ENCODE measurements at regions not wholly inside any gene's neighbourhood (a gene's known extent, or its start where the extent isn't known, plus 50 kb on each side); places are given as distances from the start of the nearest gene placed in this dataset.

DNA sequence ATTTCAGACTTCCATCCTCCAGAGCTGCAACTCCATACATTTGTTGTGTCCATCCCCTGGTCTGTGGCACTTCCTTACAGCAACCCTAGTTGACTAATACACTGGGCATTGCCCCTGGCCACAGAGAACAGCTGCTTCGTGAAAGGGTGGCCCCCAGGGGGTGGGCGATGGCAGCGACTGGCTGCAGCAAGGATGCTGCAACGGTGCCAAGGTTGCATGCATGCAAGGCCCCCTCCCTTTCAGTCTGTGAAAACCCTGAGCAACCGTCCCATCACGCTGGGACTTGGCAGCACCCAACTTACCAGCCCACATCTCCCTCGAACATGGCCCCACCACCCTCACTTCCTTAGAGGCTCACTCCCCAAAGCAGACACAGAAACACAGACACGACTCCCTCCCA is 162.5 kb downstream of the MED10 start:
- no peak for TF ChIP-seq GATA1 (IDR thresholded peaks at IDR 0.05; ENCODE audit: low read depth, low read length)
- no peak for TF ChIP-seq POLR2A (IDR thresholded peaks at IDR 0.05; ENCODE audit: low read length)

DNA sequence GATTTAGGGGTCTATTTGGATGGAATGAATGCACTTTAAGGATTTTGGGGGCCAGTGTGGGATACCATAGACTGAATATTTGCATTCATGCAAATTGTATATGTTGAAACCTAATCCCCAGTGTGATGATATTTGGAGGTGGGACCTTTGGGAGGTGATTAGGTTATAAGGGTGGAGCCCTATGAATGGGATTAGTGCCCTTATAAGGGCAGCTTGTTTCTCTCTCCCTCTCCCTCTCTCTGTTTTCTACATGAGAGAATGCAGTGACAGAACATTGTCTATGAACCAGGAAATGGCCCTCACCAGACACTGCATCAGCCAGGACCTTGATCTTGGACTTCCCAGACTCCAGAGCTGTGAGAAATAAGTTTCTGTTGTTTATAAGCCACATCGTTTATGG is 166.1 kb downstream of the MED10 start:
- TF ChIP-seq POLR2A (IDR thresholded peaks at IDR 0.05; ENCODE audit: low read length) (no peak), GATA1 (IDR thresholded peaks at IDR 0.05; ENCODE audit: low read depth, low read length) (no peak)

More for the DNA sequence above, 162.5 kb downstream of the MED10 start:
- DNase-seq: no peak

GRCh38 chr5:6206501-6206900 is 171.8 kb downstream of the MED10 start:
- no peak for TF ChIP-seq GATA1 (IDR thresholded peaks at IDR 0.05; ENCODE audit: low read depth, low read length)
- TF ChIP-seq POLR2A (IDR thresholded peaks at IDR 0.05; ENCODE audit: low read length): no peak
- DNase-seq: no peak

More for the DNA sequence above, 166.1 kb downstream of the MED10 start:
- no peak for DNase-seq

- no peak for DNase-seq
- no peak for TF ChIP-seq POLR2A (IDR thresholded peaks at IDR 0.05; ENCODE audit: low read length)
- no peak for TF ChIP-seq GATA1 (IDR thresholded peaks at IDR 0.05; ENCODE audit: low read depth, low read length)
Measured at GRCh38 chr5:6202968-6203365, 175.4 kb downstream of the MED10 start.

- TF ChIP-seq POLR2A (IDR thresholded peaks at IDR 0.05; ENCODE audit: low read length) (no peak), GATA1 (IDR thresholded peaks at IDR 0.05; ENCODE audit: low read depth, low read length) (no peak)
- DNase-seq: peak in 1 of 2 experiments; percentile 3
Measured at GRCh38 chr5:6202149-6202967, 176.0 kb downstream of the MED10 start.

GRCh38 chr5:6201631-6202030 is 176.7 kb downstream of the MED10 start:
- DNase-seq: no peak

DNA sequence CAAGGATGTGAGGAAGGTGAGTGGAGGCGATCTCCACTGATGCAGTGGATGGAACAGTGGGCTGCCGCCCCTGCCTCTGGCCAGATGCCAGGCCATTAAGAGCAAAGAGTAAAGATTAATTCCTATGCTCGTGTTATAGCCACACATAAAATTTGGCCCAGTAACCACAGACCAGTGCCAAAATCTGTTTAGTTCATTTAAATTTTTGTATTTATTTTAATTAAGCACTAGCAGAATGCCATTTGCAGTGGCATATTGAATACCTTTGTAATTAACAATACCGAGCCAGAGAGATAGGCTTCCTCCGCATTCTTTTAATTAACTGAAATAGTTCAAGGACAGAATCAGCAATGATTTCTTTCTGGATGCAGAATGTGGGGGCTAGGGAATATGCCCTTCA is 179.8 kb downstream of the MED10 start:
- TF ChIP-seq GATA1 (IDR thresholded peaks at IDR 0.05; ENCODE audit: low read depth, low read length) (no peak), POLR2A (IDR thresholded peaks at IDR 0.05; ENCODE audit: low read length) (no peak)
- no peak for DNase-seq

More at GRCh38 chr5:6201631-6202030, 176.7 kb downstream of the MED10 start:
- TF ChIP-seq GATA1 (IDR thresholded peaks at IDR 0.05; ENCODE audit: low read depth, low read length) (no peak), POLR2A (IDR thresholded peaks at IDR 0.05; ENCODE audit: low read length) (no peak)

GRCh38 chr5:6197427-6197826 is 180.9 kb downstream of the MED10 start:
- TF ChIP-seq GATA1 (IDR thresholded peaks at IDR 0.05; ENCODE audit: low read depth, low read length) (no peak), POLR2A (IDR thresholded peaks at IDR 0.05; ENCODE audit: low read length) (no peak)
- DNase-seq: no peak

- no peak for TF ChIP-seq POLR2A (IDR thresholded peaks at IDR 0.05; ENCODE audit: low read length)
- TF ChIP-seq GATA1 (IDR thresholded peaks at IDR 0.05; ENCODE audit: low read depth, low read length): no peak
- DNase-seq: no peak
Measured at GRCh38 chr5:6195711-6196358, 182.5 kb downstream of the MED10 start.

DNA sequence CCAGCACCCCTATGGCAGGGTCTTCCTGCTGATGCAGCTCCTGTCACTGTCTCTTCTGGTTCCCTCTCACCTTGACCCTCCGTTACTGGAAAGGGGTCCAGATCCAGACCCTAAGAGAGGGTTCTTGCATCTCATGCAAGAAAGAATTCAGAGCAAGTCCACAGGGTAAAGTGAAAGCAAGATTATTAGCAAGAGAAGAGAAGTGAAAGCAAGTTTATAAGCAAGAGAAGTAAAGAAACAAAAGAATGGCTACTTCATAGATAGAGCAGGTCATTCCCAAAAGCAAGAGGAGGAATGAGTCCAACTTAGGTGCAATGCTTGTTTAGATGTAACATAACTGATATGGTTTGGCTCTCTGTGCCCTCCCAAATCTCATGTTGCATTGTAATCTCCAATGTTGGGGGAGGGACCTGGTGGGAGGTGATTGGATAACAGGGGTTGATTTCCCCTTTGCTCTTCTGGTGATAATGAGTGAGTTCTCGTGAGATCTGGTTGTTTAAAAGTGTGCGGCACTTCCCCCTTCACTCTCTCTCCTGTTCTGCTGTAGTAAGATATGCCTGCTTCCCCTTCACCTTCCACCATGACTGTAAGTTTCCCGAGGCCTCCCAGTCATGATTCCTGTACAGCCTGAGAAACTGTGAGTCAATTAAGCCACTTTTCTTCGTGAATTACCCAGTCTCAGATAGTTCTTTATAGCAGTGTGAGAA is 183.3 kb downstream of the MED10 start:
- DNase-seq: no peak
- TF ChIP-seq GATA1 (IDR thresholded peaks at IDR 0.05; ENCODE audit: low read depth, low read length) (no peak), POLR2A (IDR thresholded peaks at IDR 0.05; ENCODE audit: low read length) (no peak)

DNA sequence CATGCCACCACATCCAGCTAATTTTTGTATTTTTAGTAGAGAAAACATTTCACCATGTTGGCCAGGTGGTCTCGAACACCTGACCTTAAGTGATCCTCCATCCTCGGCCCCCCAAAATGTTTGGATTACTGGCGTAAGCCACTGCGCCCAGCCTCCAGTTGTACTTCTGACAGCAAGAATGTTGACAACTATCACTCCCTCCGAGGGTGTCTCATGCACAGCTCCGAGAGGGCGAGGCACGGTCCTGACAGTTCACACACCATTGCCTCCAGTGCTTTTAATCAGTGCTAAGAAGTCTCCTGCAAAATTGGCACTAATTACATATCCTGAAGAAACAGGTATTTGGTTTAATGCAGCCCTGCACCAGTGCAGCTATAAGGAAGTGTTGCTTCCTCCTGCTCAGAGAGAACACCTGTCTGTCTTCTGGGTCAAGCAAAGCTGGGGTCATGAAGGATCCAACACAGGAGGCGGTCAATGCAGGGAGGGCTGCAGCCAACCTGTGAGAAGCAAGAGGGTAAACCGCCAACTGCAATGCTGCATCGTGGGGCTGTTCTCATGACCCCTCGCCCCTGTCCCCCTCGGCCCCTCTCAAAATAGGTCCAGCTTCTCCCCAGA is 184.0 kb downstream of the MED10 start:
- no peak for TF ChIP-seq GATA1 (IDR thresholded peaks at IDR 0.05; ENCODE audit: low read depth, low read length)
- no peak for TF ChIP-seq POLR2A (IDR thresholded peaks at IDR 0.05; ENCODE audit: low read length)
- DNase-seq: no peak

GRCh38 chr5:6193310-6193709 is 185.0 kb downstream of the MED10 start:
- no peak for DNase-seq
- TF ChIP-seq POLR2A (IDR thresholded peaks at IDR 0.05; ENCODE audit: low read length) (no peak), GATA1 (IDR thresholded peaks at IDR 0.05; ENCODE audit: low read depth, low read length) (no peak)

DNA sequence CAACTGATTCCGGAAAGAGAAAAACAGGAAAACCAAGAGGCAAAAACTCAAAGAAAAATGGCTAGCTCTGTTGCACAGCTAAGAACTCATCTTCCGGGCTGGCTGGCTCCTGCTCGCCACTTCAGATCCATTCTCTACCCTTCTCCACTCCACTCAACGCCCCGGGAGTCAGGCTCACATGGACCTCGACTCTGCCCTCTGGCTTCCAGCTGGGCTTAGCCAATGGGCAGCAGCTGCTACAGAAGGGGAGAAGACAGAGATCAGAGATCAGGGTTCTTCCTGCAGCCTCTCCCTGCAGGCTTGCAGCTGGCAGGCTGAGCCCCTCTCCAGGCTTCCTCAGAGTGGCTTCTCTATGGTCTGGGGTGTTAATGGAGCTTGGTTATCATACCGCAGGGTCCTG is 187.5 kb downstream of the MED10 start:
- no peak for DNase-seq
- TF ChIP-seq GATA1 (IDR thresholded peaks at IDR 0.05; ENCODE audit: low read depth, low read length) (no peak), POLR2A (IDR thresholded peaks at IDR 0.05; ENCODE audit: low read length) (no peak)

DNA sequence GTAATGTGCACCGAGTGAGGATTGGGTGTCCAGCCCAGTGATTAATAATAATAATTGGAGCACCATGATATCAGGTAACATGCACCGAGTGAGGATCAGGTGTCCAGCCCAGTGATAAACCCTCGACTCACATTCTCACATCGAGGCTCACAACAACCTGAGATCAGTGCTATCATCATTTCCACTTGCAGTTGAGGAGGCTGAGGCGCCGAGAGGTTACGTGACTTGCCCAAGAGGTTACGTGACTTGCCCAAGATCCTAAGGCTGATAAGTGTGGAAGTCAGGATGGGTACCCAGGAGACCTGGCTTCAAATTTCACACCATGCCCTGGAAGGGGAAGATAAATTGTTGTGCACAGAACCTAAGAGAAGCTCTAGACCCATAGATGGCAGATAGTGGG is 189.4 kb downstream of the MED10 start:
- no peak for TF ChIP-seq GATA1 (IDR thresholded peaks at IDR 0.05; ENCODE audit: low read depth, low read length)
- no peak for TF ChIP-seq POLR2A (IDR thresholded peaks at IDR 0.05; ENCODE audit: low read length)
- DNase-seq: no peak

Measured in erythroblast (primary cell).